ENCODE measurements at regions not wholly inside any gene's neighbourhood (a gene's known extent, or its start where the extent isn't known, plus 50 kb on each side); places are given as distances from the start of the nearest gene placed in this dataset.

GRCh38 chr12:98211909-98212695, 303.3 kb upstream of the TMPO start:
- no peak for DNase-seq (ENCODE audit: low spot score)

DNA sequence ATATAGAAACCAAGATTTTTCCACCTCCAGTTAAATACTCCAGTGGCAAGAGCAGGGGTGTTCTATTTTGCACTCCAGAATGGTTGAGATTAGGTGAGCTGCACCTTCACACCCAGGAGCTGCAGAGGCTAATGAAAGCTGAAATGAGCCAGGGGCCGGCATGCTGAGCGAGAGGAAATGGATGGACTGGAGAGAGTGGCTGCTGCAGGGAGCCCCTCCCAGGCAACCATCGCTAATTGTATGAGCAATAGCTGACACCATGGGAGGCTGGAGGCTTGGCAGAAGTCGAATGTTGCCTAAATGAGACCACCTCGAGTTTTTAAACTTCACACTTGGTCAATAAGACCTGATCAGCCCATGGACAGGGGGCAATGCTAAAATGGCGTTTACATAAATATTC, 301.8 kb upstream of the TMPO start:
- DNase-seq (ENCODE audit: low spot score): no peak

GRCh38 chr12:98217257-98217656, 298.1 kb upstream of the TMPO start:
- no peak for DNase-seq (ENCODE audit: low spot score)

DNA sequence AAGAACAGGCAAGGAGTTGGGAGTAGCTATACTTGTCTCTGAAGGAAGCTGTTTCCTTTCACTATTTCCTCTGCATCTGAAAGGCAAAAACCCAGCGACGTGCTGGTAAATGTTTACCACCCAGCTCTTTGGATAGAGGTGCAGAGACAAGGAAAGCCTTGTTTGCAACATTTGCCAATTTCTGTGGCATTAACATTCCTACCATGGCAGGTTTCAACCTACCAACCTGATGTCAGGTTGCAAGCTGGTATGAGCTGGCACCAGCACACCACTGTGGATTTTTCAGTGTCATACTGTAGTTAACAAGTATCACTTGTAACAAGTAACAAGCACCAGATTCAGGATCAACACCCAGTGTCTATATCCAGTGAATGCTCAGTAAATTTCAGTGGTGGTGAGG, 294.8 kb upstream of the TMPO start:
- DNase-seq (ENCODE audit: low spot score): no peak

GRCh38 chr12:98221243-98221808, 294.1 kb upstream of the TMPO start:
- no peak for DNase-seq (ENCODE audit: low spot score)

DNA sequence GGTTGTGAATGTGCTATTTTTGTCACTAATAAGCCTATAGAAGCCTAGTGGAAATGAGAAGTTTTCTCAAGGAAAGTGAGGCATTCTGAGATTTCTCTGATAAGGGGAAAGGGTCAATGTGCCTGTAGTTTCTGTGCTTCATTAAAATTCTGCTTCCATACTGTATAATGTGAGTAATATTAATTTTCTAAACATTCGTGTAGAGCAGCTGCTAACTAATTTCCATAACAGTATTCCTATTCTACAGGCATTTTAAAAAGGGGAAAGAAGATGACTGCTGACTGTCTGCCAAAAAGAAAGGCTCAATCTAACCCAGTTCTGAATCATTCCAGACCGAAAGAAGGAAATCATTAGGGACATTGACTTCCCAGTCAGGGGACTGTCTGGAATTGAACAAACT, 293.3 kb upstream of the TMPO start:
- DNase-seq (ENCODE audit: low spot score): no peak

DNA sequence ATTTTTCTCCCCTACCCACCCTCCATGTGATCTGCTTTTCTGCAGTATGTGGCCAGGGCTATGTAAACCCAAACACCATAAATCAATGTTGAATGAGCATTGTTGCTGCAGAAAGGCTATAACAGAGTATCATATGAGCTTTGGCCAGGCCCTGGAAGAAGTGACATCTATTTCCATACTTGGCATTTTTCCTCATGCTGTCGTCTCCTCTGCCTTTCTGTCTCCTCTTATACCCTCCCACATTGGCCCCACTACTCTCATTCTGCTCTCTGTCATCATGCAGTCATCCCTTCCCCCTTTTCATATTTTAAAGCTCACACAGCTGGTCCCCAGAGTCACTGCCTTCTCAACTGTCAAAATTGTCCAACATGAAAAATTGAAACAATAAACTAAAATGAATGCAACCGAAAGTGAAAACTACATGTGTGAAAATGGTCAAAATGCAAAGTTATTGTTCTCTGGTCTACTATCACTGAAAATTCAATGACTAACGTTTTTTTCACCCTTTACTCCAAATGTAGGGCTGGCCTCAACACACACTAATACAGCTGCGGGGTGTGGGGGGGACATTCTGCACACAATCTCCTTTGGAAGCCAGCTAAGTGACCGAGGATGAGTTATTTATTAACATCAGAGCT, 290.7 kb upstream of the TMPO start:
- DNase-seq (ENCODE audit: low spot score): no peak

- DNase-seq (ENCODE audit: low spot score): no peak
Observed at GRCh38 chr12:98227162-98227561, 288.2 kb upstream of the TMPO start.

GRCh38 chr12:98228683-98229539, 286.5 kb upstream of the TMPO start:
- no peak for DNase-seq (ENCODE audit: low spot score)

- DNase-seq (ENCODE audit: low spot score): no peak
Observed at GRCh38 chr12:98229540-98229924, 285.9 kb upstream of the TMPO start.

GRCh38 chr12:98232753-98233390, 282.5 kb upstream of the TMPO start:
- no peak for DNase-seq (ENCODE audit: low spot score)

GRCh38 chr12:98235301-98235700, 280.1 kb upstream of the TMPO start:
- no peak for DNase-seq (ENCODE audit: low spot score)

DNA sequence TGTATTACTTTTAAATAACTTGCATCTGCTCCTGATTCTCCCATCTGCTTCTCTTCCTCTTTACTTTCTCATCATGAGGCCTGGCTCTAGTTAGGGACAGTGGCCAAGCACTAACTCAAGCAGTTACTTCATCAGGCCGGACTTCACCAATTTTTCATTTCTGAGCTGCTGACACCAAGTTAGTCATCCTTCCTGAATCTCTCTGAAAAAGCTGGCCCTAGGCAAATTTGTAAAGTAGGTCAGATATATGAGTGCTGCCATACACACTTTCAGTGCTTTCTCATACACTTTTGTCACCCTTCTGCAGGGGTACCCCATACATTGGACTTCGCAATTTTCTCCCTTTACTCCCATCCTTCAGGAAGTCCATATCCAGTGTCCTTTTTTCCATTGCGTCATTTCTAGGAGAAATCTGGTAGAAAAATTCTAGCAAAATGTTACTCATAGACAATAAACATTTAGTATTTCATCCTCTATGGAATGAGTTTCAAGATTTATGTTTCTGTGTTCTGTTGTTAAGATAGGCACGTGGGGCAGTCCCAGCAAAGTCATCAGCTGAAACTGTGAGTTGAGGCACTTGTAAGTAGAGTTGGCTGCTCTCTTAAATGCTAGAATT, 276.8 kb upstream of the TMPO start:
- no peak for DNase-seq (ENCODE audit: low spot score)

GRCh38 chr12:98243190-98243589, 272.2 kb upstream of the TMPO start:
- DNase-seq (ENCODE audit: low spot score): no peak

DNA sequence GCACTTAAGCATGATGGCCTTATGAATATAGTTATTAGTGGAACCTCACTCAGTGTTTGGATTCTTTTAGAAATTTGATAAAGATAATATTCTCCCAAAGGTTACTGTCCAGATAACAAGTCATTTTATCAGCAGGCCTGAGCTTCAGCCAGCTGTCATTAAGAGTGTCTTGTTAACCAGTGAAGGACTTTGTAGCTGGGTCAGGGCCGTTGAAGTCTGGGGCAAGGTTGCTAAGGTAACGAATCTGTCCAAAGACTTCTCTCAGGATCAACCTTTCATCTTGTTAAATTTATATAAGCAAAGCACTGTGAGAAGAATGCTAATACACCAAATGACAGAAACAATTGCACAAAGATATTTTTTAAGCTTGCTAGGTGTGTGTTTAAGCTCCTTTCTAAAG, 271.3 kb upstream of the TMPO start:
- DNase-seq (ENCODE audit: low spot score): no peak

DNA sequence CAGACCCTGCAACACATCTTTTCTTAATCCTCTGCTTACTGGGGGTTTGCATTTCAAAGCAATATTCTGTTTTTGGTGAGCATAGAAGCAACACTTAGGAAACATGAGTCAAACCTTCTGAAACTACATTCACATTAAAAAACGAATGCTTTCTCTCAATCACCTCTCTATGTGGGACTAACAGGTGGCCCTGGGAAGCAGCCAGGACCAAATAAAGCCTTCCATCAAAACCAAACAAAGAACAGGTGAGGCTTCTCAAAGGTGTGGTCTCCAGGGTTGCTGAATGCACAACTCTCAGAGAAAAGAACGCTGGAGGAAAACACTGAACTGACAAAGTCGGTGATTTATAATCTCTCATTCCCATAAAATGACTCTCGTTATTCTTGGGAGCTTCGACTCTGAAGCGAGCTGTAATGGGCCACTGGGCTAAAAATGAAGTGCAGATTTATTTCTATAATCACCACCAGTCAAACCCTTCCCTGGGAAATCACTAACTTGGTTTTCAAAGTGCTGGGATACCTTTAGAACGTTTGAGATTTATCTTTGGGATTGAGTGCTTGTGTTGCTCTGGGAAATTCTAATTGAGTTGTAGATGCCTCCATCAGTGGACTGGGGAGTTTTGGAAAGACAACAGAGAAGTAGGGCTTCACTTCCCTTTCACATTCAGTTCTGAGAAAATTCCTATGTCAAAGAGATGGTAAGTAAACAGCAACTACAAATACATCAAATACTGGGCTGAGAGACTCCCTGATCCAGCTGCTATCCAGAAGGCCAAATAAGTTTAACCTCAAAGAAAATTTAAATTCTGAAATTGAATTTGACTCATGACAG, 262.0 kb upstream of the TMPO start:
- DNase-seq (ENCODE audit: low spot score): no peak

GRCh38 chr12:98256830-98257229, 258.6 kb upstream of the TMPO start:
- DNase-seq (ENCODE audit: low spot score): no peak

GRCh38 chr12:98259693-98260092, 255.7 kb upstream of the TMPO start:
- no peak for DNase-seq (ENCODE audit: low spot score)

GRCh38 chr12:98260276-98260675, 255.1 kb upstream of the TMPO start:
- DNase-seq (ENCODE audit: low spot score): no peak

DNA sequence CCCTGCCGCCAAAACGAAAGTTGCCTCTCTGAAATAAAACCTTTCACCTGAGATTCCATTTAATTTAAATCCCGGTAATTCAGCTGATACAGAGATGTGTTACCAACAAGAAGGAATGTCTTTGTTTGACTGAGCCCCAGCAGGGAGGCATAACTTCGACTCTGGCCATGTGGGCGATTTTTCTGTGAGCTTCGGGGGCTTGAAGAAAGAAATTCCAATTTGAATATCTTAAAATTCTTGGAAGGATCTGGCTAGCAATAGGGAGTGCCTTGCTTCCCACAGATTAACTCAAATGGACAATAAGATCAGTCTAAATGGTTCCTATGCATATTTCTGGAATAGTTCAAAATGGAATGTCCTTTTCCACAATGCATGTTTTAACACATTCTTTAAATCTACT, 252.5 kb upstream of the TMPO start:
- no peak for DNase-seq (ENCODE audit: low spot score)

All from ureter (tissue), 1 donor.